ENCODE measurements at regions not wholly inside any gene's neighbourhood (a gene's known extent, or its start where the extent isn't known, plus 50 kb on each side); places are given as distances from the start of the nearest gene placed in this dataset.
"Not testable (repeated sequence)": the region's sequence is repeated elsewhere in the genome, so short reads cannot be mapped to it uniquely, and the experiment has no call there.

DNA sequence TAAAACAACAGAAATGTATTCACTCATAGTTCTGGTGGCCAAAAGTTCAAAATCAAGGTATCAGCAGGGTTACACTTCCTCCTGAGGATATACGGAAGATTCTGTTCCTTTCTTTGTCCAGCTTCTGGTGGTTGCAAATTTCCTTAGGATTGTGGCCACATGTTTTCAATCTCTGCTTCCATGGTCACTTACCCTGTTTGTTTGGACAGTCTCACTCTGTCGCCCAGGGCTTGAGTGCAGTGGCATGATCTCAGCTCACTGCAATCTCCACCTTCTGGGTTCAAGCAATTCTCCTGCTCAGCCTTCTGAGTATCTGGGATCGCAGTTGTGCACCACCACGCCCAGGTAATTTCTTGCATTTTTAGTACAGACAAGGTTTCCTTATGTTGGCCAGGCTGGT is 534.3 kb downstream of the KCNA4 start:
- DNase-seq: no peak

DNA sequence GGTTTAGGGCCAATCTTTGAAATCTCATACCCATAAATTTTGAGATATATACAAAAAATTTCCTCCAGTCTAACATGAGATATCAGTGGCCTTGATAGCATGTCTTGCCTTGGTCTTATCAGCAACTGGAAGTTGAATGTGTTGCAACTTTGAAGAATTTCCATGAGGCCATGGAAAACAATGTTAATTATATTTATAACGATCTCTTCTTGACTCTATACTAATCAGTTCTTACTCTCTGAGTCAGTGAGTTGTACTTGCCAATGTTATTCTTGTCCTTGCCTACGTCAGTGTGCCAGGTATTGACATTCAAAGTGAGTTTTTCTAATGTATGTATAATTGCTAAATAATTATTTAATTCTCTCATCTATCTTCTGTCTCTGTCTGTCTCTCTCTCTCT is 535.1 kb downstream of the KCNA4 start:
- DNase-seq: no peak

DNA sequence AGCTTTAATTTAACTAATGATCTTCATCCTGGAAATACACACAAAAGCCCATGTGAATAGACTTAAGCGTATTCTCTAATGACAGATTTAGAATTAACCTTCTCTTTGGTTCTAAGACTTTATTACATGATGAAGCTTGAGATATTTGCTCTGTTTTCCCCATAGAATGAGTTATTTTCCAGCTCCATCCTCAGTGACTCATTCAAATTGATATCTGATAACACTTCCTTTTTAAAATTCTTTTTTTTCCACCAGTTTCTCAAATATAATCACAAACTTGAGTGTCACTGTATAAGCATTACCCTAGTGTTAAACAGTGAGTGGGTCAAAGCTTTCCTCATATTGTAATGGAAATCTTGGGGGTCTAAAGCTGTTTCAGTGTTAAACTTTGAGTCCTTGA is 535.8 kb downstream of the KCNA4 start:
- DNase-seq: no peak

DNA sequence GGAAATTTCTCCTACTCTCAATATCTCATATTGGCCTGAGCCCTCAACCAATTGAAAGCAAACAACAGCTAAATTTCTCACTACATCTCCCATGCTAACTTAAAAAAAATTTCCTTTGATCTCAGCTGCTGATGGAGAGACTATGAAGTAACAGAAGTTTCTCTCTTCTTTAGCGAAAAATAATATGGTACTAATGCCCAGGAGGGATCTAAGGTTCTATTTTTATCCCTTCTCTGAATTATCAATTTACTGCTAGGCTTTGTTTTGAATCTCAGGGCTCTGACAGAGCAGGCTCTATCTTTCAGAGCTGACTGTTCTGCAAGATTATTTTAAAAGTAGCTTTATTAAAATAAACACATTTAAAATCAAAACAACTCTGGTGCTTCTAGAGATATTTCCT is 558.6 kb downstream of the KCNA4 start:
- DNase-seq: no peak

DNA sequence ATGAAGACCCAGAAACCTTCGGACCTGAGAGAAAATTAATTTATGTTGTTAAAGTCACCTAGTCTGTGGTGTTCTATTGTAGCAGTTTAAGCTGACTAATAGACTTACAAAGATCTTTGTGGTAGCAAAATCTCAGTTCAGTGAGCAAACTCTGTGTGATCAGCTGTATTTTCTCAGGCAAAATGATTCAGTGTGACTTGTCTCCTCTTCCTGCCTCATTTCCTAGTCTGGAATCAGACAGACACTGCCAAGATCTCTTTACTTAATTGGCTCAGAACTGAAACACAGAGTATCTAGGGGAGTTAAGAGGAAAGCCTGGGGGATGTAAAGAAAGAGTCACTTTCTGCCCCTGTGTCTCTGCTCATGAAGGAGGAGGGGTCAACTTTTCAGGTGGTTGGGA is 564.7 kb downstream of the KCNA4 start:
- DNase-seq: no peak

DNA sequence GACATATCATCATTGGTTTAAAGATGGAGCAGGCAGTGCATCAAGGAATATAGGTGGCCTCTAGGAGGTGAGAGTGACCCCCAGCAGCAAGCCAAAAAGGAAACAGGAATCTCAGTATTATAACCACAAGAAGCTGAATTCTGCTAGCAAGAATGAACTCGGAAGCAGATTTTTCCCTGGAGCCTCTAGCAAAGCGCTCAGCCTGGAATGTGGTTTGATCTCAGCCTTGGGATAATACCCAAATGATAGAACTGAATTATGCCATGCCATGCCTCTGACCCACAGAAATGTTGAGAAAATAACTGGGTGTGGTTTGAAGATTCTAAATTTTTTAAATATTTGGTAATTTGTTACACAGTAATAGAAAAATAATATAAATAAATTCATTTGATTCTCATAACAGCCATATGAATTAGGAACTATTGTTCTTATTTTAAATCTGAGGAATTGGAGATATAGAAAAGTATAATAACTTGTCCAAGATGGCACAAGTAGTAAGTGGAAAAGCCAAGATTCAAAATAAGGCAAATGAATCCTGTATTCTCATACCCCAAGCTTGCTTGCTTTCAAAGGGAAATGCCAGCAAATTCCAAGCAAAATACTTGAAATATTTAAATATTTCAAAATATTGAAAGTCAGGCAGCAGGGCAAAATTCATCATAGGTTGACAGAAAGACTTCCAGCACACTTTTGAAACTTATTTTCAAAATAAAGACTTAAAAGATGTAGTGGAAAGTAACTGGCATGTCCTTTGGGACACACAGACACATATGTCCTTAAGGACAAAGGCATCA is 567.4 kb downstream of the KCNA4 start:
- DNase-seq: no peak

DNA sequence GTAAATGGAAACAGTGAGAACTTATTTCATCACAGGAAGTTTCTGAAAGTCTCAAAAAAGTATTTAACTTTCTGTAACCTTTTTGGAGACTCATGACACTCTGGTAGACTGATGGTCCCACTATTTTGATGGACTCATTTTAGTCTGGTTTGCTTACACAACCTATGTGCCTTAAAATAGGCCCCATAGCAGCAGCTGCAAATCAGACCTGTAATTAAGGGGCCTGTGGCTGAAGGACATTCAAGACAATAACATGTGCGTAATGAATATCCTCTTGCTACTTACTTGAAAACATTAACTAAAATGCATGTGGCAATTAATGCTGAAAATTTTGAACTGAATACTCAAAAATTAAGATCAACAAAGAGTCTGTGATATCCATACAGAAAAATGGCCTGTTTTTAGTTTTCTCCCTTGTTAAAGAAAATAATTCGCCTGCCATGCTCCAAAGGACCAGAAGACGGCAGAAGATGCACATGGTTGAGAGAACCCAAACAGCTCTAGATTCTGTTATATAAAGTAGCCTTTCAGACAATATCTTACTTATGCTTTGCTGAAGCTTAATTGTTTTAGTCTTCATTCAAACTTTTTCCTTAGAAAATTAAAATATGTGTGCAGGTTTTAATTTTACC is 568.5 kb downstream of the KCNA4 start:
- no peak for DNase-seq

DNA sequence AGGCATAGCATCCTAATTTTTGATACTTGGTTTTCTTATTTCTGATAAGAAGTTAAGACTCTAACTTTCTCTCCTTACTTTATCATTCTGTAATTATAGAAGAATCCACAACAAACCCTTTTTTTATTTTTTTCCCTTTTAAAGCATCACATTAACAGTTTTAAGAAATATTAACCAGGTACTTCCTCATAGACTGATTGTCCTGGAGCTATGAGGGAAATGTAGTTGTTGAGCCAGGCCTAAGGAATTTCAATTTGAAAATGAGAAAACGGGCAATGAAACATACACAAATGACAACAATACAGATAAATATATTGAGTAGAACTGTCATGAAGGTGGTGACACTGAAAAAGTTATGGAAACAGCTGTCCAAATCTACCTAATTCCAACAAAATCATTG is 569.0 kb downstream of the KCNA4 start:
- DNase-seq: no peak

DNA sequence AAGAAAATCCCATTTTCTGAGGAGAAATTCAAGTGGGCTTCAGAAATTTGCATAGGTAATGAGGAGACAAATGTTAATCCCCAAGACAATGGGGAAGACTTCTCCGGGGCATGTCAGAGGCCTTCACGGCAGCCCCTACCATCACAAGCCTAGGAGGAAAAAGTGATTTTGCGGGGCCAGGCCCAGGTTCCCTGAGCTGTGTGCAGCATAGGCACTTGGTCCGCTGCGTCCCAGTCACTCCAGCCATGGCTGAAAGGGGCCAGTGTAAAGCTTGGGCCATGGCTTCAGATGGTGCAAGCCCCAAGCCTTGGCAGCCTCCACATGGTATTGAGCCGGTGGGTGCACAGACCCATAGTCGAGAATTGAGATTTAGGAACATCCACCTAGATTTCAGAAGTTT is 570.7 kb downstream of the KCNA4 start:
- DNase-seq: no peak

DNA sequence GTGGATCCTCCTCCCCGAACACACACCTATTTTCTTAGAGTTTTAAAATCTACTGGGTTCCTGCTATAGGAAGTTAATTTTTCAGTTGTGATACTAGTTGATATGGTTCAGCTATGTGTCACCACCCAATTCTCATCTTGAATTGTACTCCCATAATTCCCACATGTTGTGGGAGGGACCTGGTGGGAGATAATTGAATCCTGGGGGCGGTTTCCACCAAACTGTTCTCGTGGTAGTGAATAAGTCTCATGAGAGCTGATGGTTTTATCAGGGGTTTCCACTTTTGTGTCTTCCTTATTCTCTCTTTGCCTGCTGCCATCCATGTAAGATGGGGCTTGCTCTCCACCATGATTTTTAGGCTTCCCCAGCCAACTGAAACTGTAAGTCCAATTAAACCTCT is 571.6 kb downstream of the KCNA4 start:
- not testable (repeated sequence) for DNase-seq

DNA sequence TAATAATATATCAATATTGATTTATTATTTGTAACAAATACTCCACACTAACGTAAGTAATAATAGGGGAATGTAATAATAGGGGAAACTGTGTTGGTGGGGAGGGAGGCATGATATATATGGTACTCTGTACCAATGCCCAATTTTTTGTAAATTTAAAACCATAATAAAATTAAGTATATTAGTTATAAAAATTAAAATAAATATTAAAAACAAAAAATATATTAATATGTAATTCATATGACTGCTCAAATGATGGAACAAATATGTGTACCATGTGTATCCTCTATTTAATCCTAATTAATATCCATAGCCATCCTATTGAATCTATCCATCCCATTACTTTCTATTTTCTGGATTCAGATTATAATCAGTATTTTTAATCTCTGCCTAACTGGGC is 578.0 kb downstream of the KCNA4 start:
- DNase-seq: no peak

DNA sequence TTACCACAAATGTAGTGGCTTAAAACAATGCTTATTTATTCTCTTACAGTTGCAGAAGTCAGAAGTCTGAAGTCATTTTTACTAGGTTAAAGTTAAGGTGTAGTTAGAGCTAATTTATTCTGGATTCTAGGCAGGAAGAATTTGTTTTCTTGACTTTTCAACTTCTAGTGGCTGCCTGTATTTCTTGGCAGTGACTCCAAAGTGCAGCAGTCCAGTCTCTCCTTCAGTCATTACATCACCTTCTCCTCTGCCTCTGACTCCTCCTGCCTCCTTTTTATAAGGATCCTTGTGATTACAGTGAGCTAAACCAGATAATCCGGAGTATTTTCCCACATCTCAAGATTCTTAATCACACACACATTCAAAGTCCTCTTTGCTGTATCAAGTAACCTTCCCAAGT is 581.4 kb downstream of the KCNA4 start:
- no peak for DNase-seq

DNA sequence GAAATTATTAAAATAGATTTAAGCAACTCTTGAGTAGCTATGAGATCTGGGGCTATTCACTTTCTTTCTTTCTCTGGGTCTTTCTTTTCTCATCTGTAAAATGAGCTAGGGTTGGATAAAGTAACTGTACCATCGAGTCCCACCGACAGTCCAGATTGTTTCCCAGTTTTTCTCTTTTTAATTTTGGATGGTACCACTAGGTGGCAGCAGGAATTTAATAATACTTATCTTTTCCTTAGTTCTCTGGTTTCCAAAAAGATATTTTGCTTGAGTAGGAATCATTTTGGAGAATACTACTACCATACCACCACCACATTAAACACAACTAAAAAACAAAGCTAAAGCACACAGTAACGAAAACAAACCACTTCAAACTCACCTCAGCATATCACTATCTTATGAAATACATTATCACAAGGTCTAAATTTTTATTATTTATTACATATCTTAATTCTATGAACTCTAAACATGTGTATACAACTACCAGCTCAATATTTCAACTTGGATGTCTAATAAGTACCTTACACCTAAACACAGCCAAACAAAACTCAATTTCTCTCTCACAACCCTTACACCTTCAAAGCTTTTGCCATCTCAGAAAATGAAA is 584.0 kb downstream of the KCNA4 start:
- DNase-seq: no peak

DNA sequence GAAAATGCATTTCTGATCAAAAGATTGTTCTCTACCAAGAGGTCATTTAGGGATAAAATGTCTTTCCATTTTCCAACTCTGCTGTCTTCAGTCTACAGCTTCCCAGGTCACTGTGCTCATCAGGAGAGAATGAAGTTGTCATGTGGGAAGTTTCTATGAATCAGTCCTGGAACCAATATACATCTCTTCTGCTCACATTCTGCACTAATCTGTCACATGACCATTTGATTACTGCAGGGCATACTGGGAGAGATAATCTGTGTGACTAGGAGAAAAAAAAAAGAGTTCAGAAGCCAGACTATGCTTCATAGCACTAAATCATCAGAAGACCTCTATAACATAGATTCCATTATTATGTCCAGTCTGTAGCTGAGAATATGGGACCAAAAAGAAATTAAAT is 611.5 kb downstream of the KCNA4 start:
- no peak for DNase-seq

DNA sequence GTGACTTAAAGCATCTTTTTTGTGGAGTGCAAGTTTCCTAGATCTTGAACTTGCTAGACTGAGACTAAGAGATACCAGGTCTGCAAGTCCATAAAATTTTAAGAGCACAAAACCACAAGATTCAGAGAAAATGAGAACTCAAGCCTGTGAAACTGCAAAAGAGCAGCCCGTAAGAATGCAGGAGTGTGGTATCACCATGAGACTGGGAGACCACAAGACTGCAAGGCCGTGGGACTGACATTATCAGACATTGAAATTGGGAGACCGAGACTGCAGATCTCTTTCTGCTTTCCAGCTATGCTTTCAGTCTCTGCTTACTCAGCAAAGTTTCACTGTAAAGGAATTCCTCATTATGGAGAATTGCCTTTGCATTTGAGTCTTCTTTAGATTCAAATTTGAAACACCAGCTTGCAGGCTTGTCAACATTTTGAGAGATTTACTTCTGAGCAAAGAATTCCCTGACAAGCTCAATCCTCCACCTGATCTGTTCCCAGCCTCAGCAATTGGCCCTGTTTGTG is 621.2 kb downstream of the KCNA4 start:
- no peak for DNase-seq

DNA sequence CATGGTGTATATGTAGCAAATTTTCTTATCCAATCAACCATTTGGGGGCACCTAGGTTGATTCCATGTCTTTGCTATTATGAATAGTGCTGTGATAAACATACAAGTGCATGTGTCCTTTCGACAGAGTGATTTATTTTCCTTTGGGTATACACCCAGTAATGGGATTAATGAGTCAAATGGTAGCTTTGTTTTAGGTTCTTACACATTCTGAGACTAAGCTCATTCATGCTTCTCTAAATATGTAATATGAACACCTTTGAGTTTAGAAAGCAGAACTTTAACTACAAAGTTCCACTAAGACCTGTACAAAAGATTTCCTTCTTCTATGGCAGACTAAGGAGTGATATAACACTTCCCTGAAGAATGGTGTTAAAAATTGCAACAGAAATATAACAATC is 627.0 kb downstream of the KCNA4 start:
- no peak for DNase-seq

DNA sequence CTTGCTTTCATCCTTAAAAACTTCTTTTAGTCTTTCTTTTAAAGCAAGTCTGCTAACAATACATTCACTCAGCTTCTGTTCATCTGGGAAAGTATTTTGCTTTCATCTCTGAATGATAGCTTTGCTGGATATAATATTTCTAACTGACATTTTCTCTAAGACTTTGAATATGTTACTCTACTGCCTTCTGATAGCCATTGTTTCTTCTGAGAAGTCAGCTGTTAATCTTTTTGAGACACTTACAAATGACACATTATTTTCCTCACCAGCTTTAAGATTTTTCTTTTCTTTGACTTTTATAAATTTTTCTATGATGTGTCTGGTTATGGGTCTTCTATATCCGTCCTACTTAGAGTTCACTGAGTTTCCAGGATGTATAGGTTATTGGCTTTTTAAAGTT is 643.1 kb downstream of the KCNA4 start:
- DNase-seq: no peak

DNA sequence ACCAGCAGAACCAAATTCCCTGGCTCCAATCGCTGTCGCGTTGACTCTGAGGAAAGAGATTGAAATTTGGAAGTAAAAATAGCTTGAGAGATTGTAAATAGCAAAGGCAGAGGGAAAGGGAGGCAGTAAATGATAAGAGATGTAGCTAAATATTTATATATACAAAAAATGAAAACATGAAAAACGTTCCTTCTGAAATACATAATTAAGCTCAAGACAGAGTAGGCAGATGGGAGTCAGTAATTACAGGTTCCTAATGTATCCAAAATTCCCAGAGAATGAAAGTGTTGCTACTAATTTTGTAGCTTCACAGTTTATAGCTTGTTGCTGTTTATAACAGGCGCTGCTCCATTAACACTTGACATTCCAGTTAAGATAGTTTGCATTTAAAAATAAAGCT is 648.7 kb downstream of the KCNA4 start:
- no peak for DNase-seq

DNA sequence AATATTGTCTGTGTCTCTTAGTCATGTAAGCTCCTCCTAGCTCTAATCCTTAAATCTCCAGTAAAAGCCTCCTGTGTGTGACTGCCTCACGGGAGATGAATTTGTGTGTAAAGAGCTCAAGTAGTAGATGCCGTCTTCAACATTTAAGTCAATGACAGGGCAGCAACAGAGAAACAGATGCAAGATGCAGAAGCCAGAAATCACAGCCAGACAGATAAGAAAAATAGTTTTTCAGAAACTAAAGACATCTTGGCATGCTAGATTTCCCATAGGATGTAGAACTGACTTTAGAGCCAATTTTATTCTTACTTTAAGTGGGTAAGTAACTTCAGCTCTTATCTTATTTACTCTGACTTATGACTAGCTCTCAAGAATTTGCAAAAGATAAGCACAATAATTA is 652.8 kb downstream of the KCNA4 start:
- DNase-seq: no peak

DNA sequence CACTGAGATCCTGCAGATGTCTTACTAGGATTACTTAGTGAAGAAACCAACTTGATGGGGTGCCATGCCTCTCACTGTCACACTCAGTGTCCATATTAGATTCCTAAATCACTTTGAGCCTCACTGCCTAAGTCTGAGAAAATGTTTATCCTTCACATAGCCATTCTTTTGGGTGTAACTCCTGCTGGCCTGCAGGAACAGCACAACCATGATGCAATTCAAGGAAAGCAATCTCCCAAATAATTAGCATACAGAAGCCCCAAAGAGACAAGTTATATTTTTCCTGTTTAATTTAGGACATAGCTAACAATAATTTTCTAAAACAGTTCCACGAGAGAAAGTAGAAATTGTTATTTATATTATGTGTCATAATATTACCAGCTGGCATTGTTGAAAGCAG is 655.5 kb downstream of the KCNA4 start:
- no peak for DNase-seq

DNA sequence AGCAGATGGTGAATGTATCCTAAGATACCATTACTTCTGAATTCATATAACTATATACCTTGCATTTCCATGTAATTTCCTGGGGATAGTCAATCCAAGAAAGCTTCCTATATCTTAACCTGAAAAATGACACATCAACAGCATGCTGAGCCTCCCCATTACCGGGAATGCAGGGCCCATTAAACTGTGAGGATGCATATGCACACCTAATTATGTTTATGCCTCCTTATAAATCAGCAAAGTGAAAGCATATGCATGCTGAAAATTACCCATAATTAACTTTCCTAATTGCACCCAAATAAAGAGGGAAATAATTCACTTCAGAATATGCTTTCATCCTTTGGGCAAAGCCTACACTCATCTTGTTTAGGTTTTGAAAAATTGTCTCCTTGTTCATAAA is 663.0 kb downstream of the KCNA4 start:
- no peak for DNase-seq

DNA sequence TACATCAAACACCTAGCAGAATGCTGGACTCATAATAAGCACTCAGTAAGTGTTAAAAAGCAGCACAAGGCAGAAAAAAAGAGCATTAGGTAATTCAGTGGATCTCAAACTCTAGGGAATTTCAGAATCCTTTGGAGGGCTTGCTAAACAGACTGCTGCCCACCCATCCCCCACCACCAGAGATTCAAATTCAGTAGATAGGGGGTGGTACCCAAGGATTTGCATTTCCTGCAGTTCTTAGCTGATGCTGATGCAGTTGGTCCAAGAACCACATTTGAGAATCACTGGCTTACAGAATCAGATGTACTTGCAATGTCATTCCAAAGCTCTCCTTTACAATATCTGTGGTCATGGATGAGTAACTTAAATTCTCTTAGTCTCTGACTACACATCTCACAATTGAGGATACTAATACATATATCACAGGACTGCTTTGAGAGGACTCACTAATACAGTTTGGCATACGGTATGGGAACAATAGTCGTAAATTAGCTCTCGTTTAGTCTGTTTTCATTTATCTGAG is 664.5 kb downstream of the KCNA4 start:
- DNase-seq: no peak

DNA sequence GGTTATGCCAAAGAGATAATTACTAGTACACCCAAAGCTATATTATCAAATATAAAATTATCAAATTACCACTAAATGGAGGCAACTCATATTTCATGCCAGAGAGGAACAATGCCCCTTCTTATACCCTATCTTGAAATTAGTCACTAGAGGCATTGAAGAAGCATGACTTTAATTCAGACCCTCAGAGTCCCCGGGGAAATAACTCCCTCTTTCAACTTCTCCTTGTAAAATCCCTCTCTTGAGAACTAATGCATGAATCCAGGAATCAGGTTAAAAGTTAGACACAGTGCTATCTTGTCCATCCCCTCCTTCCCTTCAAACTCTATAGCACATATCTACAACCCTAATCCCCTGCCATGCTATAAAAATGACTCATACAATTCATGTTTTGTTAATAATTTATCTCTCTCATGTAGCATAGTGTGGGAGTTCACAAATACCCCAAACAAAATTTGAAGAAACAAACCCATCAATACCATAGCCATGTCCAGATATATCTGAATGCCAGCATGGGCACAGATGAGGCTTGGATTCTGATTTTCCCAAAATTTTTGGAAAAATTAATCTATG is 665.4 kb downstream of the KCNA4 start:
- DNase-seq: no peak
